ENCODE measurements at regions not wholly inside any gene's neighbourhood (a gene's known extent, or its start where the extent isn't known, plus 50 kb on each side); places are given as distances from the start of the nearest gene placed in this dataset.

DNA sequence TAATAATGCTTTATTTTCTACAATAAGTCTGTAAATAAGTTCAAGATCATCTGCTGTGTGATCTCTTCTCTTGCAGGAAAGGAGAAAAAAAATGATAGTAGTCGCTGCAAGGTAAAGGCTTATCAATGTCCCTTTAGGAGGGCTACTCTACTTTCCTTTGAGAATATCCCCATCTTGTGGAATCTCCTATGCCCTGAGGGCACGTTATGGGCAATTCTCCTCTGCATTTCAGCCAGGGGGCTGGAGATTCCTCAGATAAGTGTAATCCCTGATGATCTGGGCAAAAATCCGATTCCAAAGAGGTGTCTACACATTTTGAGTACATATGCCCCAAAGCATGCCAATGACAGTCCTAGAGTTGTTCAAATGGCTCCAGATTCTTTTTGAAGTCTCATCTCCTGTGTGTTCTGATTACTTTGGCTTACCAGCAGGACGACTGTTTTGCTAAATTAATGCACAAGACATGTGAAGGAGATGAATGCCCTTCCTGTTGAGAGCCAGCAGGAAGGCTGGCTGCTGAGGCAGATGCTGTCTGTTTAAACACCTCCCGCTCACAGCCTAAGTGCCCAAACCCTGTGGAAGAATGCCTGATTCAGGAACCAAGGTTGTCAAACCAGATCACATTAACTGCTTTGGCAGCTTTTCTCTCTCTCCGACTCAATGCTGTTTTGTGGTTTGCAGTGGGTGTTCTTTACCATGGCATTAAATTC, 171.2 kb upstream of the COL1A2 start:
- Histone ChIP-seq H4K91ac (replicated peaks; ENCODE audit: insufficient read length, low read length) (no peak overlapping the region), H3K4me1 (replicated peaks in 1 of 4; ENCODE audit: control insufficient read depth in 3 of 4, insufficient read depth in 4 of 4, low read length in 3 of 4) (peaks cover 0 to 5% (median 0%) of the 10 kb centered on the region in 4 experiments; a peak in 2 of 7 replicates), H4K8ac (ENCODE audit: extremely low read depth, insufficient read depth, low read length) (no peak overlapping the region), H4K20me1 (replicated peaks in 1 of 2; ENCODE audit: control insufficient read depth in 1 of 2, insufficient read depth in 2 of 2, low read length in 2 of 2) (no peaks in the 10 kb centered on the region), H3K4me2 (ENCODE audit: insufficient read depth in 1 of 2, low read depth in 2 of 2, low read length in 2 of 2) (peak overlapping the region; percentile 2 to 42; a peak in 2 of 4 replicates), H3K56ac (replicated peaks; ENCODE audit: insufficient read length, low read depth, low read length) (no peak overlapping the region), H3K23ac (ENCODE audit: insufficient read length) (no peak overlapping the region), H3K36me3 (ENCODE audit: control insufficient read depth in 2 of 4, insufficient read depth in 4 of 4, low read length in 3 of 4) (no peaks in the 10 kb centered on the region), H4K5ac (ENCODE audit: insufficient read length, low read depth, low read length) (no peak overlapping the region), H2AK5ac (ENCODE audit: low read depth, low read length) (no peak overlapping the region), H3K18ac (ENCODE audit: extremely low read depth, low read length) (no peak overlapping the region), H3K23me2 (ENCODE audit: low read depth, low read length) (no peaks in the 10 kb centered on the region), H2BK20ac (ENCODE audit: low read length) (no peak overlapping the region), H2BK15ac (ENCODE audit: low read length) (no peak overlapping the region), H2AFZ (ENCODE audit: low read length) (no peak overlapping the region), H3K9ac (replicated peaks in 1 of 4; ENCODE audit: extremely low read depth in 1 of 4, low read depth in 3 of 4, low read length in 3 of 4) (no peak overlapping the region), H3K9me3 (ENCODE audit: insufficient read depth in 2 of 2, low read depth in 1 of 2, low read length in 1 of 2) (no peaks in the 10 kb centered on the region), H3K27ac (ENCODE audit: low read depth, low read length) (no peak overlapping the region), H2BK12ac (ENCODE audit: low read depth, low read length) (no peak overlapping the region), H3K27me3 (replicated peaks in 1 of 4; ENCODE audit: control insufficient read depth in 3 of 4, extremely low read depth in 1 of 4, insufficient read depth in 3 of 4, low read length in 3 of 4) (peaks cover 0 to 3% (median 0%) of the 10 kb centered on the region in 4 experiments; a peak in 2 of 7 replicates), H2BK120ac (replicated peaks; ENCODE audit: low read depth, low read length) (no peak overlapping the region), H3K14ac (ENCODE audit: insufficient read length) (no peak overlapping the region), H3K79me1 (ENCODE audit: low read depth, low read length) (no peaks in the 10 kb centered on the region), H3K4me3 (ENCODE audit: extremely low read depth in 1 of 4, insufficient read depth in 2 of 4, low read depth in 3 of 4, low read length in 4 of 4) (peak overlapping the region in 2 of 4 experiments; percentile 5 to 7; a peak in 1 of 8 replicates), H2BK5ac (ENCODE audit: low read depth, low read length) (no peak overlapping the region), H3K4ac (replicated peaks; ENCODE audit: insufficient read length, low read depth, low read length) (no peak overlapping the region), H3K79me2 (ENCODE audit: control insufficient read depth in 1 of 2, insufficient read depth in 2 of 2, low read length in 2 of 2) (no peaks in the 10 kb centered on the region)
- DNase-seq (ENCODE audit: low read depth in 1 of 2, low spot score in 2 of 2) (peak; percentile 61 to 71), FAIRE-seq (peak; percentile 100)
- ChIA-PET POLR2A (ENCODE audit: partially characterized antibody) (no interaction called here), CTCF (ENCODE audit: partially characterized antibody) (interaction anchor here (0.7 to 2.1 kb wide), 5 partner anchors 10 to 172 kb away, joined by 3 to 6 read pairs (median 5); no protein-coding TSS in a partner anchor)
- WGBS, 2 experiments (ENCODE audit: extremely low coverage in 1 of 2, insufficient coverage in 1 of 2, insufficient read length in 1 of 2, insufficient replicate concordance in 2 of 2, low coverage in 1 of 2, low lambda C conversion rate in 2 of 2, missing lambda C conversion rate in 1 of 2), result 8% methylated on average over 6 of the region's 6 CpGs; no CpG with 5 or more reads in 1 of the 2 experiments
- TF ChIP-seq NANOG (IDR thresholded peaks at IDR 0.05; ENCODE audit: insufficient read depth, low read depth, low read length, poor library complexity, severe bottlenecking), result peak; percentile 88
- peak in 1 of 2 experiments; percentile 51; a peak in 1 of 3 replicates for TF ChIP-seq EP300 (IDR thresholded peaks at IDR 0.05; ENCODE audit: borderline replicate concordance in 1 of 2, low read depth in 2 of 2, low read length in 2 of 2)
- no peak for TF ChIP-seq TBP (IDR thresholded peaks at IDR 0.05; ENCODE audit: low read depth, low read length)
- TF ChIP-seq SP4 (IDR thresholded peaks at IDR 0.05; ENCODE audit: low read length), result no peak
- TF ChIP-seq SAP30 (IDR thresholded peaks at IDR 0.05; ENCODE audit: insufficient read depth, insufficient replicate concordance, low read length), result no peak
- TF ChIP-seq CBX5 (IDR thresholded peaks at IDR 0.05; ENCODE audit: low read depth, low read length), result no peak
- TF ChIP-seq RBBP5 (IDR thresholded peaks at IDR 0.05; ENCODE audit: borderline replicate concordance, low read depth, low read length), result no peak
- TF ChIP-seq HDAC2 (IDR thresholded peaks at IDR 0.05; ENCODE audit: borderline replicate concordance in 1 of 2, low read depth in 2 of 2, low read length in 2 of 2), result peak; percentile 72 to 80; a peak in 3 of 4 replicates
- TF ChIP-seq CEBPB (IDR thresholded peaks at IDR 0.05; ENCODE audit: low read depth, low read length), result no peak
- TF ChIP-seq, protein P1, sequence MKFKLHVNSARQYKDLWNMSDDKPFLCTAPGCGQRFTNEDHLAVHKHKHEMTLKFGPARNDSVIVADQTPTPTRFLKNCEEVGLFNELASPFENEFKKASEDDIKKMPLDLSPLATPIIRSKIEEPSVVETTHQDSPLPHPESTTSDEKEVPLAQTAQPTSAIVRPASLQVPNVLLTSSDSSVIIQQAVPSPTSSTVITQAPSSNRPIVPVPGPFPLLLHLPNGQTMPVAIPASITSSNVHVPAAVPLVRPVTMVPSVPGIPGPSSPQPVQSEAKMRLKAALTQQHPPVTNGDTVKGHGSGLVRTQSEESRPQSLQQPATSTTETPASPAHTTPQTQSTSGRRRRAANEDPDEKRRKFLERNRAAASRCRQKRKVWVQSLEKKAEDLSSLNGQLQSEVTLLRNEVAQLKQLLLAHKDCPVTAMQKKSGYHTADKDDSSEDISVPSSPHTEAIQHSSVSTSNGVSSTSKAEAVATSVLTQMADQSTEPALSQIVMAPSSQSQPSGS (IDR thresholded peaks at IDR 0.05; ENCODE audit: low read length), result peak; percentile 60; the same call in 1 of the 2 replicates

All from H1 (cell line).